Tibial nerve (tissue), 4 donors: ENCODE measurements at regions not wholly inside any gene's neighbourhood (a gene's known extent, or its start where the extent isn't known, plus 50 kb on each side); places are given as distances from the start of the nearest gene placed in this dataset.

ENCODE experiments used
- DNase-seq, 2 donors: peaks; one replicate each; pipeline ENCODE4 v3.0.0-alpha.2; 2019; ENCODE audit warnings: low spot score in 2 of 2
- H3K27ac ChIP-seq, 4 donors: fragments of 200-600 bp; sonication (generic) in 3 of 4; one replicate each; pipeline ENCODE4 v1.5.1; 2017 to 2019; ENCODE audit warnings: mild to moderate bottlenecking in 1 of 4
- H3K27me3 ChIP-seq, 2 donors: fragments of 200-600 bp; sonication (generic) in 1 of 2; one replicate each; pipeline versions ENCODE4 v1.5.1 to v1.6.0; 2017 to 2019
- H3K36me3 ChIP-seq, 3 donors: fragments of 200-600 bp; sonication (generic); one replicate each; pipeline ENCODE4 v1.5.1; 2018 to 2019
- H3K4me1 ChIP-seq, 4 donors: fragments of 200-600 bp; sonication (generic) in 3 of 4; one replicate each; pipeline ENCODE4 v1.5.1; 2017 to 2019
- H3K4me3 ChIP-seq, 4 donors: fragments of 200-600 bp; sonication (generic) in 3 of 4; one replicate each; pipeline ENCODE4 v1.5.1; 2017 to 2019; ENCODE audit warnings: mild to moderate bottlenecking in 1 of 4, moderate library complexity in 1 of 4
- H3K9me3 ChIP-seq, 4 donors: fragments of 200-600 bp; sonication (generic) in 3 of 4; one replicate each; pipeline ENCODE4 v1.5.1; 2017 to 2019
- CTCF ChIP-seq, 5 experiments: fragments of 200-600 bp in 3 of 5; fragments of 450-650 bp in 2 of 5; sonication (generic) in 3 of 5; IDR thresholded peaks; one replicate each; pipeline ENCODE4 v1.5.1; 2016 to 2019; ENCODE audit warnings: antibody characterized with exemption in 5 of 5, mild to moderate bottlenecking in 3 of 5, moderate library complexity in 2 of 5
- EP300 ChIP-seq, 2 donors: sonication (generic); formaldehyde crosslinking; IDR thresholded peaks; one replicate each; pipeline ENCODE4 v1.6.1; 2017; ENCODE audit warnings: antibody characterized with exemption in 2 of 2, mild to moderate bottlenecking in 1 of 2
- POLR2A ChIP-seq, 2 donors: fragments of 450-650 bp; IDR thresholded peaks; one replicate each; pipeline ENCODE4 v1.6.1; 2017; ENCODE audit warnings: antibody characterized with exemption in 2 of 2, mild to moderate bottlenecking in 2 of 2, moderate library complexity in 2 of 2
- WGBS, 2 donors: methylation state at CpG; one replicate each; pipeline ENCODE4 v1.1.5; 2018; 5-methylcytosine and 5-hydroxymethylcytosine counted together

- Histone ChIP-seq H3K9me3 (peaks cover 0 to 6% (median 0%) of the 10 kb centered on the region in 4 donors), H3K4me3 (no peak overlapping the region), H3K27me3 (no peaks in the 10 kb centered on the region), H3K36me3 (no peaks in the 10 kb centered on the region), H3K4me1 (no peaks in the 10 kb centered on the region), H3K27ac (no peak overlapping the region)
- WGBS, 2 donors = 3 to 89% methylated on average over 1 of the region's 1 CpG
- no peak for TF ChIP-seq POLR2A (IDR thresholded peaks at IDR 0.05)
- TF ChIP-seq EP300 (IDR thresholded peaks at IDR 0.05) = no peak
- TF ChIP-seq CTCF (IDR thresholded peaks at IDR 0.05) = no peak
- no peak for DNase-seq
Measured at GRCh38 chr9:30677221-30677620, 1707.2 kb upstream of the ACO1 start.

GRCh38 chr9:30688801-30689200, 1695.6 kb upstream of the ACO1 start:
- no peaks in the 10 kb centered on the region for H3K36me3 ChIP-seq
- H3K27ac ChIP-seq = no peak overlapping the region
- DNase-seq = no peak
- no peak for TF ChIP-seq CTCF (IDR thresholded peaks at IDR 0.05)
- H3K4me1 ChIP-seq = no peaks in the 10 kb centered on the region
- H3K9me3 ChIP-seq = no peaks in the 10 kb centered on the region
- 91 to 92% methylated on average over 14 of the region's 14 CpGs for WGBS, 2 donors
- H3K27me3 ChIP-seq = no peaks in the 10 kb centered on the region
- H3K4me3 ChIP-seq = no peak overlapping the region

GRCh38 chr9:30697958-30698357, 1686.5 kb upstream of the ACO1 start:
- DNase-seq = no peak
- H3K4me1 ChIP-seq = no peaks in the 10 kb centered on the region
- 67 to 78% methylated on average over 2 of the region's 2 CpGs for WGBS, 2 donors

GRCh38 chr9:30711591-30711990, 1672.9 kb upstream of the ACO1 start:
- Histone ChIP-seq H3K27me3 (no peaks in the 10 kb centered on the region), H3K4me1 (no peaks in the 10 kb centered on the region), H3K36me3 (no peaks in the 10 kb centered on the region), H3K9me3 (no peaks in the 10 kb centered on the region), H3K27ac (no peak overlapping the region), H3K4me3 (no peak overlapping the region)
- 89 to 92% methylated on average over 1 of the region's 1 CpG for WGBS, 2 donors
- no peak for TF ChIP-seq POLR2A (IDR thresholded peaks at IDR 0.05)
- TF ChIP-seq EP300 (IDR thresholded peaks at IDR 0.05) = no peak
- no peak for TF ChIP-seq CTCF (IDR thresholded peaks at IDR 0.05)
- no peak for DNase-seq

More at GRCh38 chr9:30697958-30698357, 1686.5 kb upstream of the ACO1 start:
- Histone ChIP-seq H3K27me3 (no peaks in the 10 kb centered on the region), H3K36me3 (no peaks in the 10 kb centered on the region), H3K4me3 (no peak overlapping the region), H3K9me3 (no peaks in the 10 kb centered on the region), H3K27ac (no peak overlapping the region)
- TF ChIP-seq CTCF (IDR thresholded peaks at IDR 0.05) (no peak), POLR2A (IDR thresholded peaks at IDR 0.05) (no peak), EP300 (IDR thresholded peaks at IDR 0.05) (no peak)

GRCh38 chr9:30713243-30713642, 1671.2 kb upstream of the ACO1 start:
- no peak for TF ChIP-seq EP300 (IDR thresholded peaks at IDR 0.05)
- no peak for TF ChIP-seq POLR2A (IDR thresholded peaks at IDR 0.05)
- DNase-seq = no peak
- no peaks in the 10 kb centered on the region for H3K4me1 ChIP-seq
- no peaks in the 10 kb centered on the region for H3K27me3 ChIP-seq
- no peak overlapping the region for H3K4me3 ChIP-seq
- no peaks in the 10 kb centered on the region for H3K36me3 ChIP-seq
- H3K9me3 ChIP-seq = no peaks in the 10 kb centered on the region
- H3K27ac ChIP-seq = no peak overlapping the region

GRCh38 chr9:30714389-30714788, 1670.1 kb upstream of the ACO1 start:
- Histone ChIP-seq H3K4me3 (no peak overlapping the region), H3K4me1 (no peaks in the 10 kb centered on the region), H3K27ac (no peak overlapping the region), H3K36me3 (no peaks in the 10 kb centered on the region), H3K27me3 (no peaks in the 10 kb centered on the region), H3K9me3 (no peaks in the 10 kb centered on the region)
- DNase-seq = no peak
- TF ChIP-seq EP300 (IDR thresholded peaks at IDR 0.05) = no peak
- WGBS, 2 donors = 76 to 79% methylated on average over 1 of the region's 1 CpG
